GM12801 (cell line): ENCODE measurements at regions not wholly inside any gene's neighbourhood (a gene's known extent, or its start where the extent isn't known, plus 50 kb on each side); places are given as distances from the start of the nearest gene placed in this dataset.

Source experiments
- CTCF ChIP-seq: IDR thresholded peaks from one replicate; pipeline ENCODE4 v1.5.1; 2011; ENCODE audit warnings: control low read depth; ENCODE audit not compliant: insufficient read length; ENCODE audit errors: extremely low read depth

GRCh38 chr9:1951446-1951845 is 63.7 kb upstream of the SMARCA2 start:
- TF ChIP-seq CTCF = no peak

GRCh38 chr9:1952001-1952400 is 63.1 kb upstream of the SMARCA2 start:
- no peak for TF ChIP-seq CTCF

GRCh38 chr9:1954238-1954637 is 60.9 kb upstream of the SMARCA2 start:
- TF ChIP-seq CTCF = no peak

GRCh38 chr9:1956958-1957357 is 58.2 kb upstream of the SMARCA2 start:
- TF ChIP-seq CTCF = no peak

GRCh38 chr9:1957856-1958255 is 57.3 kb upstream of the SMARCA2 start:
- no peak for TF ChIP-seq CTCF

- no peak for TF ChIP-seq CTCF
Observed at GRCh38 chr9:1959371-1959770, 55.8 kb upstream of the SMARCA2 start.

- no peak for TF ChIP-seq CTCF
Observed at GRCh38 chr9:1960342-1961042, 54.7 kb upstream of the SMARCA2 start.
